ENCODE measurements at regions not wholly inside any gene's neighbourhood (a gene's known extent, or its start where the extent isn't known, plus 50 kb on each side); places are given as distances from the start of the nearest gene placed in this dataset.

DNA sequence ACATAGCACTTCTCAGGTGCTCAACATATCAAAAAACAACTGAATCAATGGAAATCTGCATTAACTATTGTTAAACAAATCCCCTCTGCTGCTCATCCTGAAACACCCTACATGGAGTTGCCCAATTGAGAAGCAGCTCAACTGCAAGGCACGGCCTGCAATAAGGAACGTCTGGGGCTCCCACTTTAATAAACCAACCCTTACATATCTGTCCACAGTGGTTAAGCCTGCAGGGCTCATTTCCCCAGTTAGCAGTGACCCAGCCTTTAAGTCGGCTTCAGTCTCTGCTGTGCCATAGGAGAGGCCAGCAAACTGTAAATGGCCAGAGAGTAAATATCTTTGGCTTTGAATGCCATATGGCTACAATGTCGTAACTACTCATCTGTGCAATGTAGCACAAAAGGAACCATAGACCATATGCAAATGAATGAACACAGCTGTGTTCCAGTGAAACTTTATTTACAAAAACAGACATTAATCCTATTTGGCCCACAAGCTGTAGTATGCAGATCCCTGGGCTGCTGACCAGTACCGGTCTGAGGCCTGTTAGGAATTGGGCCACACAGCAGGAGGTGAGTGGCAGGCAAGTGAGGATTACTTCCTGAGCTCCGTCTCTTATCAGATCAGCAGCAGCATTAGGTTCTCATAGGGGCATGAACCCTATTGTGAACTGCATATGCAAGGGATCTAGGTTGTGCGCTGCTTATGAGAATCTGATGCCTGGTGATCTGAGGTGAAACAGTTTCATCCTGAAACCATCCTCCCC is 522.7 kb upstream of the CDH4 start:
- no TSS peak for BruUV-seq (replicated peaks)
- Mint-ChIP-seq H3K4me1 (ENCODE audit: insufficient read depth, unreplicated experiment) (no peaks in the 10 kb centered on the region), H3K27ac (ENCODE audit: low read depth, unreplicated experiment) (no peak overlapping the region), H3K4me3 (ENCODE audit: unreplicated experiment) (no peak overlapping the region), H3K9me3 (ENCODE audit: unreplicated experiment) (no peaks in the 10 kb centered on the region), H3K27me3 (ENCODE audit: insufficient read depth, unreplicated experiment) (peaks cover 60% of the 10 kb centered on the region), H3K36me3 (ENCODE audit: insufficient read depth, unreplicated experiment) (no peaks in the 10 kb centered on the region)
- TF ChIP-seq, protein P1, sequence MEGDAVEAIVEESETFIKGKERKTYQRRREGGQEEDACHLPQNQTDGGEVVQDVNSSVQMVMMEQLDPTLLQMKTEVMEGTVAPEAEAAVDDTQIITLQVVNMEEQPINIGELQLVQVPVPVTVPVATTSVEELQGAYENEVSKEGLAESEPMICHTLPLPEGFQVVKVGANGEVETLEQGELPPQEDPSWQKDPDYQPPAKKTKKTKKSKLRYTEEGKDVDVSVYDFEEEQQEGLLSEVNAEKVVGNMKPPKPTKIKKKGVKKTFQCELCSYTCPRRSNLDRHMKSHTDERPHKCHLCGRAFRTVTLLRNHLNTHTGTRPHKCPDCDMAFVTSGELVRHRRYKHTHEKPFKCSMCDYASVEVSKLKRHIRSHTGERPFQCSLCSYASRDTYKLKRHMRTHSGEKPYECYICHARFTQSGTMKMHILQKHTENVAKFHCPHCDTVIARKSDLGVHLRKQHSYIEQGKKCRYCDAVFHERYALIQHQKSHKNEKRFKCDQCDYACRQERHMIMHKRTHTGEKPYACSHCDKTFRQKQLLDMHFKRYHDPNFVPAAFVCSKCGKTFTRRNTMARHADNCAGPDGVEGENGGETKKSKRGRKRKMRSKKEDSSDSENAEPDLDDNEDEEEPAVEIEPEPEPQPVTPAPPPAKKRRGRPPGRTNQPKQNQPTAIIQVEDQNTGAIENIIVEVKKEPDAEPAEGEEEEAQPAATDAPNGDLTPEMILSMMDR (IDR thresholded peaks at IDR 0.05; ENCODE audit: unreplicated experiment): no peak
- no peak for DNase-seq (ENCODE audit: unreplicated experiment)
- ChIA-PET CTCF (no interaction called here), POLR2A (no interaction called here)
- intact Hi-C loops (cut with micrococcal nuclease): loop anchor here (10.0 kb wide), 1 partner anchor 105 kb away; no protein-coding TSS in a partner anchor

- Mint-ChIP-seq H3K27me3 (ENCODE audit: insufficient read depth, unreplicated experiment) (peaks cover 75% of the 10 kb centered on the region), H3K4me3 (ENCODE audit: unreplicated experiment) (no peak overlapping the region)
Observed at GRCh38 chr20:60732322-60732721, 519.7 kb upstream of the CDH4 start.

GRCh38 chr20:60748086-60748485 is 504.0 kb upstream of the CDH4 start:
- BruUV-seq (replicated peaks): no TSS peak
- ChIA-PET POLR2A (no interaction called here), CTCF (no interaction called here)
- no peak overlapping the region for H3K27ac Mint-ChIP-seq (ENCODE audit: low read depth, unreplicated experiment)
- H3K36me3 Mint-ChIP-seq (ENCODE audit: insufficient read depth, unreplicated experiment): no peaks in the 10 kb centered on the region
- no peak overlapping the region for H3K4me3 Mint-ChIP-seq (ENCODE audit: unreplicated experiment)
- intact Hi-C loops (cut with micrococcal nuclease): no loop called here
- peaks cover 90% of the 10 kb centered on the region for H3K27me3 Mint-ChIP-seq (ENCODE audit: insufficient read depth, unreplicated experiment)
- H3K9me3 Mint-ChIP-seq (ENCODE audit: unreplicated experiment): no peaks in the 10 kb centered on the region
- TF ChIP-seq, protein P1 (IDR thresholded peaks at IDR 0.05; ENCODE audit: unreplicated experiment): no peak
- DNase-seq (ENCODE audit: unreplicated experiment): no peak
- no peaks in the 10 kb centered on the region for H3K4me1 Mint-ChIP-seq (ENCODE audit: insufficient read depth, unreplicated experiment)

More at GRCh38 chr20:60732322-60732721, 519.7 kb upstream of the CDH4 start:
- intact Hi-C loops (cut with micrococcal nuclease): no loop called here
- CTCF ChIA-PET: interaction anchor here (0.7 to 1.1 kb wide), 4 partner anchors 15 to 1161 kb away, joined by 3 read pairs; no protein-coding TSS in a partner anchor
- DNase-seq (ENCODE audit: unreplicated experiment): no peak
- Mint-ChIP-seq H3K36me3 (ENCODE audit: insufficient read depth, unreplicated experiment) (no peaks in the 10 kb centered on the region), H3K9me3 (ENCODE audit: unreplicated experiment) (no peaks in the 10 kb centered on the region), H3K4me1 (ENCODE audit: insufficient read depth, unreplicated experiment) (no peaks in the 10 kb centered on the region), H3K27ac (ENCODE audit: low read depth, unreplicated experiment) (no peak overlapping the region)
- TF ChIP-seq, protein P1 (IDR thresholded peaks at IDR 0.05; ENCODE audit: unreplicated experiment): no peak
- POLR2A ChIA-PET: no interaction called here
- no TSS peak for BruUV-seq (replicated peaks)

DNA sequence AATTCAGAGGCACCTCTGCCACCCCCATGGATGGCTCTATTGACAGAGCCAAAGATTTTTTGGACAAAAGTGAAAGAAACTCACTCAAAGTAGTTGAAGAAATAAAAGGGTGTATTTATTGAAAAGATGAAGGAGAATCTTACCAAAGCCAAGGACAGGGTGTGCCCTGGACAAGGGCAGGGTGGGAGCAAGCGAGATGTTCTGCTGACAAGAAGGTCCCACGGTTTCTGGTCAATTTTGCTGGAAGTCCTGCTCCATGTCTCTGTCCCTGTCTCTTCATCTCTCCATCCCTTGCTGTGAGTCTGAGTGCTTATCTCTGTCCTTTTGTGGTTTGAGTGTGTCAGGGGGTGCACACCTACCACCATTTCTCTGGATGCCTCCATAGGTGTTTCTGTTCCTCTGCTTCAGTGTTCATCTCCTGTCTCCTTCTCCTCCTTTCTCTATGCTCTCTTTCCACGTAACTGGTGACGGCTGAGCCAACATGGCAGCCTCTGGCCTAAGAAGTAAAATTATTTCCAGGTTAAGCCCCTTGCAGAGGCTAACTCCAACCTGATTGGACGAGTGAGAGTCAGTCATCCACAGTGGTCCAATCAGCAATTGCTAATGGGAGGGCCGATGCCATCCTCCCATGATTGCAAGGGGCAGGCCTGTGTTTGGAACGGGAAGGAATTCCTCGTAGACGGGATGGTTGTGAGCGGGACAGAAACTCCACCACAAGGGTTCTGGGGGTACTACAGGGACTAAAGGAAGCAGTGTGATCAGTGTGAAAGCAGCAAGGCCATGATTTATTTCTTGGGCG is 502.1 kb upstream of the CDH4 start:
- Mint-ChIP-seq H3K4me1 (ENCODE audit: insufficient read depth, unreplicated experiment) (no peaks in the 10 kb centered on the region), H3K9me3 (ENCODE audit: unreplicated experiment) (no peaks in the 10 kb centered on the region), H3K4me3 (ENCODE audit: unreplicated experiment) (no peak overlapping the region), H3K36me3 (ENCODE audit: insufficient read depth, unreplicated experiment) (no peaks in the 10 kb centered on the region), H3K27ac (ENCODE audit: low read depth, unreplicated experiment) (no peak overlapping the region), H3K27me3 (ENCODE audit: insufficient read depth, unreplicated experiment) (peaks cover 83% of the 10 kb centered on the region)
- no TSS peak for BruUV-seq (replicated peaks)
- TF ChIP-seq, protein P1 (IDR thresholded peaks at IDR 0.05; ENCODE audit: unreplicated experiment): no peak
- CTCF ChIA-PET: no interaction called here
- intact Hi-C loops (cut with micrococcal nuclease): no loop called here
- peak; percentile 3 for DNase-seq (ENCODE audit: unreplicated experiment)
- POLR2A ChIA-PET: no interaction called here
